HG03060 (cell line): ENCODE measurements at regions not wholly inside any gene's neighbourhood (a gene's known extent, or its start where the extent isn't known, plus 50 kb on each side); places are given as distances from the start of the nearest gene placed in this dataset.

Experiments used
- ATAC-seq: cut with Tn5 transposase; IDR thresholded peaks from one replicate; pipeline ENCODE4 v1.9.1; 2021; ENCODE audit warnings: low read depth, moderate number of reproducible peaks; ENCODE audit not compliant: unreplicated experiment

GRCh38 chr16:89042711-89043551 lies 50.7 kb upstream of the ACSF3 start:
- no peak for ATAC-seq

DNA sequence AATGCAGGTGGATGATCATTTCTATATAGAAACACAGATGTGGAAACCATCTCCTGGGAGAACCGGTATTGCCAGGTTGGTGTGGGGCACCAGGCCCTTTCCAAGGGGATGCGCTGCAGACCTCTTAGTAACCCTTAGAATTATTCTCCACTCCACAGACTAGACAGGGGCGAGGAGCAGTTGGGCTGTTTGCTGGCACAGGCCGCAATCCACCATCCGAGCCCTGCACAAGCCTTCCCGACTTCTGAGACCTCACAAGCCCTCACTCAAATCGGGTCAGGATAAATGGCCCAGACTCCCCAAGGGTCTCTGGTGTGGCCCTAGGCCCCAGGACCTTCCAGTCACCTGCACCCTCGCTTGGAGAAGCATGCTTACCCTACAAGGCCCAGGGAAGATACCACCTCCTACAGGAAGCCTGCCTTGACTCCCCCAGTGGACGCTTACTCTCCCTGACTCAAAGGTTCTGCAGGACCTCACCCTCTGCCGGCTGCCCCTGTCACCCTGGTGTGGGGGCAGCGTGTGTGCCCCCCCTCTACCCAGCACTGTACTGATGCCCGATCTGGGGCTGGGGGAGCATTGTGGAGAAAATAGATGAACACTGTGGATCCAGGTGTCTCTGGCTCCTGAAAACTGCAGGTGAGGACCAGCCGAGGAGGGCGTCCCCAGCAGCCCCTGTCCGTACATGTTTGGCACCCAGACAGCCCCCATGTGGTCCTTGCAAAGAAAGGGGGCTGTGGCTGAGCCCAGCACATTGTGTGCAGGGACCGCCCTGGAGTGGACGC lies 49.8 kb upstream of the ACSF3 start:
- ATAC-seq: no peak
